Jurkat, Clone E6-1 (cell line): ENCODE measurements at regions not wholly inside any gene's neighbourhood (a gene's known extent, or its start where the extent isn't known, plus 50 kb on each side); places are given as distances from the start of the nearest gene placed in this dataset.

ENCODE experiments used
- DNase-seq: peaks from one replicate; pipeline ENCODE4 v3.0.0-alpha.2; 2011; ENCODE audit warnings: low read depth, low spot score
- H3K4me3 ChIP-seq: 2 replicates; pipeline ENCODE4 v1.5.1; 2011; ENCODE audit warnings: mild to moderate bottlenecking, low read length, control low read depth, moderate library complexity

GRCh38 chr18:43606795-43607194 is 329.5 kb upstream of the SYT4 start:
- H3K4me3 ChIP-seq: no peak overlapping the region
- DNase-seq: no peak

- no peak overlapping the region for H3K4me3 ChIP-seq
- peak; percentile 33 for DNase-seq
Observed at GRCh38 chr18:43620936-43621335, 343.6 kb upstream of the SYT4 start.

GRCh38 chr18:43622024-43622423 is 344.7 kb upstream of the SYT4 start:
- H3K4me3 ChIP-seq: no peak overlapping the region
- DNase-seq: no peak

- DNase-seq: no peak
- H3K4me3 ChIP-seq: no peak overlapping the region
Observed at GRCh38 chr18:43625582-43625981, 348.3 kb upstream of the SYT4 start.

GRCh38 chr18:43627848-43628530 is 350.7 kb upstream of the SYT4 start:
- DNase-seq: no peak

GRCh38 chr18:43634994-43635393 is 357.7 kb upstream of the SYT4 start:
- DNase-seq: no peak
- no peak overlapping the region for H3K4me3 ChIP-seq

More at GRCh38 chr18:43627848-43628530, 350.7 kb upstream of the SYT4 start:
- H3K4me3 ChIP-seq: no peak overlapping the region

GRCh38 chr18:43635397-43635796 is 358.1 kb upstream of the SYT4 start:
- no peak for DNase-seq
- H3K4me3 ChIP-seq: no peak overlapping the region

- DNase-seq: no peak
- no peak overlapping the region for H3K4me3 ChIP-seq
Observed at GRCh38 chr18:43642727-43643330, 365.5 kb upstream of the SYT4 start.

- DNase-seq: no peak
- H3K4me3 ChIP-seq: no peak overlapping the region
Observed at GRCh38 chr18:43648002-43648401, 370.7 kb upstream of the SYT4 start.

- no peak overlapping the region for H3K4me3 ChIP-seq
- no peak for DNase-seq
Observed at GRCh38 chr18:43649649-43650357, 372.5 kb upstream of the SYT4 start.

GRCh38 chr18:43650426-43650825 is 373.1 kb upstream of the SYT4 start:
- H3K4me3 ChIP-seq: no peak overlapping the region
- DNase-seq: no peak

- H3K4me3 ChIP-seq: no peak overlapping the region
- DNase-seq: no peak
Observed at GRCh38 chr18:43651057-43651456, 373.8 kb upstream of the SYT4 start.

GRCh38 chr18:43656547-43656946 is 379.3 kb upstream of the SYT4 start:
- no peak for DNase-seq
- H3K4me3 ChIP-seq: no peak overlapping the region

GRCh38 chr18:43661570-43661969 is 384.3 kb upstream of the SYT4 start:
- peak; percentile 43 for DNase-seq
- no peak overlapping the region for H3K4me3 ChIP-seq

- DNase-seq: no peak
- no peak overlapping the region for H3K4me3 ChIP-seq
Observed at GRCh38 chr18:43662657-43663056, 385.4 kb upstream of the SYT4 start.

- no peak overlapping the region for H3K4me3 ChIP-seq
- no peak for DNase-seq
Observed at GRCh38 chr18:43663159-43663558, 385.9 kb upstream of the SYT4 start.

GRCh38 chr18:43664487-43665008 is 387.3 kb upstream of the SYT4 start:
- no peak overlapping the region for H3K4me3 ChIP-seq
- no peak for DNase-seq

- H3K4me3 ChIP-seq: no peak overlapping the region
- no peak for DNase-seq
Observed at GRCh38 chr18:43665105-43665788, 388.0 kb upstream of the SYT4 start.

- H3K4me3 ChIP-seq: no peak overlapping the region
- DNase-seq: no peak
Observed at GRCh38 chr18:43668866-43669265, 391.6 kb upstream of the SYT4 start.

- no peak overlapping the region for H3K4me3 ChIP-seq
- no peak for DNase-seq
Observed at GRCh38 chr18:43671431-43671830, 394.1 kb upstream of the SYT4 start.
